H54 (cell line): ENCODE measurements at regions not wholly inside any gene's neighbourhood (a gene's known extent, or its start where the extent isn't known, plus 50 kb on each side); places are given as distances from the start of the nearest gene placed in this dataset.

Experiments
- DNase-seq: peaks from one replicate; pipeline ENCODE4 v3.0.0; 2011; ENCODE audit warnings: low spot score, mixed read lengths; ENCODE audit not compliant: insufficient read length
- FAIRE-seq: peaks from 3 replicates; lab custom pipeline; 2011; peaks lifted over from hg19 to GRCh38; lab: Jason Lieb, UNC
- POLR2A ChIP-seq: IDR thresholded peaks from 2 replicates; pipeline ENCODE4 v1.6.1; 2011; ENCODE audit warnings: low read depth, mild to moderate bottlenecking, low read length

GRCh38 chr2:136373841-136374240, 255.9 kb upstream of the CXCR4 start:
- TF ChIP-seq POLR2A: no peak
- DNase-seq (no peak), FAIRE-seq (no peak)

DNA sequence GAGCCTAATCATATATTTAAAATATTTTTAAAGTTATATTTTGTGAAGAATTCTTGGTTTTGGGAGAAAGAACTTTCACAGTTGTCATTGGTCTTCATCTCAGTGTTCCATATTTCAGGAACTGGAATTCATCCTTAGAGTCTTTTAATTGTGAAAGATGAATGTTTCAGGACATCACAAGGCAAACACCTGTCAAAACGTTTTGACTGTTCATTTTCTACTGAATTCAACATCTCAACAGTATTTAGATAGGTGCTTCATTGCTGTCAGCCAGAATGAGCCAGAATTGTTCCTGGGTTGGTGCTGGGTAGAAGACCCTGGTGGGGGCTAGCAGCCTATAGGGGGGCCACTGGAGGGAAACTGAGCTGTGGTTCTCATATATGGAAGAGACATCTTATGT, 255.1 kb upstream of the CXCR4 start:
- DNase-seq: no peak
- no peak for TF ChIP-seq POLR2A
- no peak for FAIRE-seq

- no peak for FAIRE-seq
These were observed 246.0 kb upstream of the CXCR4 start for GRCh38 chr2:136363900-136364299.

GRCh38 chr2:136363470-136363869, 245.5 kb upstream of the CXCR4 start:
- TF ChIP-seq POLR2A: no peak
- no peak for FAIRE-seq
- no peak for DNase-seq

More at GRCh38 chr2:136363900-136364299, 246.0 kb upstream of the CXCR4 start:
- no peak for DNase-seq
- TF ChIP-seq POLR2A: no peak

DNA sequence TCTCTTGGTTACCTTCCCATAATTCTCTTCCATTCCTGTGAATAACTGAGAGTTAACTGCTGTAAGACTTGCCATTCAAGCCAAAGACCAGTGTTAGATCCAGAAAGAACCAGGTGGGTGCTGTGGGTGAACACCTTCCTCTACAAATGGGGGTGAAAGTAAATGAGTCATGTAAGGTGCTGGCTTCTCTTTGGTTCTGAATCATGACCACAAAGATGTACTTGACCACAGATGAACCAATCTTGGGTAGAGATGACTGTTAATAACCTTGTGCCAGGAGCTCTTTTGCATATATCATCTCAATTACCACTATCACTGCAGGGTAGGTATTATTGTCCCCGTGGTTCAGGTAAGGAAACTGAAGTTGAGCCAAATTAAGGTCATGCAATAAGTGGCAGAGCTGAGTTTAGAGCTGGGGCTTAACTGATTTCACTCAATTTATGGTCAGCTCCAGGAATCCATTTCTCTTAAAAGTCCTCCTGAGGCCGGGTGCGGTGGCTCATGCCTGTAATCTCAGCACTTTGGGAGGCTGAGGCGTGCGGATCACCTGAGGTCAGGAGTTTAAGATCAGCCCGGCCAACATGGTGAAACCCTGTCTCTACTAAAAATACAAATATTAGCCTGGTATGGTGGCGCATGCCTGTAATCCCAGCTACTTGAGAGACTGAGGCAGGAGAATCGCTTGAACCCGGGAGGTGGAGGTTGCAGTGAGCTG, 244.9 kb upstream of the CXCR4 start:
- DNase-seq (no peak), FAIRE-seq (no peak)
- no peak for TF ChIP-seq POLR2A

GRCh38 chr2:136361521-136361920, 243.6 kb upstream of the CXCR4 start:
- DNase-seq: no peak
- no peak for FAIRE-seq
- TF ChIP-seq POLR2A: no peak

GRCh38 chr2:136360790-136361189, 242.8 kb upstream of the CXCR4 start:
- no peak for FAIRE-seq
- no peak for DNase-seq
- no peak for TF ChIP-seq POLR2A

- DNase-seq (no peak), FAIRE-seq (no peak)
- TF ChIP-seq POLR2A: no peak
These were observed 241.4 kb upstream of the CXCR4 start for GRCh38 chr2:136359121-136359965.

GRCh38 chr2:136358576-136358975, 240.6 kb upstream of the CXCR4 start:
- no peak for FAIRE-seq
- no peak for DNase-seq
- no peak for TF ChIP-seq POLR2A

DNA sequence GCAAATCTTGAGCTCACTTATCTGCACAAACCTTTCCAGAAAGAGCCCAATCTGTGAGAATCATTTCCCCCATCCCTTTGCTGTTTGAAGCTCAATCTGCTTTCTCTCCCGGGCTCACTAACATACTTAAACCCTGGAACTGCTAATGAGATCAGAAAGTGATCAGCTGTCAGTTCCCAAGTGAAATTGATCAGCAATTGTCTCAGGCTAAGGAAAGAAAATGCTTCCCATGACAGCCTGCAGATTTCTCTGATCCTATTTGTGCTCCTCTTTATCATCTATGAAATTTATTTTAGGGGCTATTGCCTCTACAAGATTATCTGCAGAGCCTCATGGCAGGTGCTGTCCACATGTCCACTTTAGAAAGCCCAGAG, 239.0 kb upstream of the CXCR4 start:
- FAIRE-seq (no peak), DNase-seq (no peak)
- TF ChIP-seq POLR2A: no peak

DNA sequence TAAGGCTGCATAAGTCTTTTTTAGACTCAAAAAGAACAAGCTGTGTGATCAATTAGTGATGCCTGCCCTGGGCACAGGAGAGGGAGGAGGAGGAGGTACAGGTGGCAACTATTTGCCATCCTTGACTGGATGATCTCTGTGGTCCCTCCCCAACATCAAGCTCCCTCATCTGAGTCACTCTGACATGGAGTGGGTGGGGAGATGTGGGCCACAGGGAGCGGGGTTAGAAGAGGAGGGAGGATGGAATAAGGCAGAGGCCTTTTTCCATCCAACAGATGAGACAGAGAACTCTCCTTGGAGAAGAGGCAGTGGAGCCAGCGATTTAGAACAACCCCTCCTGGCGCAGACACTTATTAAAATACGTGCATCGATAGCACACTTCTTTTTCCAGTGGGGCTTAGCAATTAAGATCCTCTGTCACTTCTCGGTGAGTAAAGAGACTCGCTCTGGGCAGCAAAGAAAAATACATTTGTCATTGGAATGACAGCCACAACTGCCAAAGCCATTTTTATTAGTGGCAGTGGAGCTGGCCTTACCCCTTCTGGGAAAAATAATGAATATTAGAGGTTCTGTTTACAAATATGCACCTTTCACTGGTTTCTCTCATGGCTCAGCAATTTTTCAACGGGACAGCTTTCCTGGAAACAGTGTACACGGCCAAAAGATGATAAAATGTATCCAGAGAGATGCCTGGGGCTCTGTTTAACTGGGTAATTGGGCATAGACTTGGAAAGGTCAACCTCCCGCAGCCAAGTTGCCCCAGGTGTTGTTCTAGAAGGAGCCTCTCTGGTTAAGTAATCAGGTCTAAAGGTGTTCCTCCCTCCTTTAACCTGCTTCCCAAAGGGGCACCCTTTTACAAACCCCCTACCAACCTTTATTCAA, 238.4 kb upstream of the CXCR4 start:
- DNase-seq: no peak
- no peak for FAIRE-seq
- no peak for TF ChIP-seq POLR2A

- DNase-seq (no peak), FAIRE-seq (no peak)
- no peak for TF ChIP-seq POLR2A
These were observed 233.7 kb upstream of the CXCR4 start for GRCh38 chr2:136351684-136352083.

DNA sequence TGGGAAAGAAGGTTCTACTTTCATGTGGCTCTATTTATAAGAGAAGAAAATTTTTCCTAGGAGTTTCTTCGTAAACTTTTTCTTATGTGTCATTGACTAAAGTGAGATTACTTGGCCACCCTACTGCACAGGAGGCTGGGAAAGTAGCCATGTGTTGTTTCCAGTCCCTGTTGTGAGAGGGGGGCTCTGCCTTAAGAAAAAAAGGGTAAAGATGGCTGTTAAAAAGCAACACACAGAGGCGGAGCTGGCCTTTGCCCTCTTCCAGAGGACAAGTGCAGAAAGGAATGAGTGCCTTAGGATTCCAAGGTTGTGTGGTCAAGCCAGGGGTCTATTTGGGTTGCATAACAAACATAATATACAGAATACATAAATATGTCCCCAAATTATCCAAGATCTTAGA, 230.0 kb upstream of the CXCR4 start:
- DNase-seq (no peak), FAIRE-seq (no peak)
- TF ChIP-seq POLR2A: no peak

DNA sequence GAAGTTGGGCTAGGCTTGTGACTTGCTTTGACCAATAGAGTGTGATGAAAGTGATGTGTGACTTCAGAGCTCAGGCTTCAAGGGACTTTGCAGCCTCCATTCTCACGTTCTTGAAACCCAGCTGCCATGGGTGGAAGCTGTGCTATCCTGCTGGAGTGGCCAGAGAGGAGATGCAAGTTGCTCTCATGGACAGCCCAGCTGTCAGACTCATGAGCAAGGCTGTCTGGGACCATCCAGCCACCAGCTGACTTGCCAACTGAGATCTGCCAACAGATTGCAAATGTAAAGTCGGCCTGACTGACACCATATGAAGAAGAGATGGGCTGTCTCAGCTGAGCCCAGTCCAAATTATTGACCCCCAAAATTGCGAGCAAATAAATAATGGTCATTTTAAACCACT, 226.4 kb upstream of the CXCR4 start:
- no peak for TF ChIP-seq POLR2A
- DNase-seq (no peak), FAIRE-seq (no peak)
